ENCODE measurements at regions not wholly inside any gene's neighbourhood (a gene's known extent, or its start where the extent isn't known, plus 50 kb on each side); places are given as distances from the start of the nearest gene placed in this dataset.

DNA sequence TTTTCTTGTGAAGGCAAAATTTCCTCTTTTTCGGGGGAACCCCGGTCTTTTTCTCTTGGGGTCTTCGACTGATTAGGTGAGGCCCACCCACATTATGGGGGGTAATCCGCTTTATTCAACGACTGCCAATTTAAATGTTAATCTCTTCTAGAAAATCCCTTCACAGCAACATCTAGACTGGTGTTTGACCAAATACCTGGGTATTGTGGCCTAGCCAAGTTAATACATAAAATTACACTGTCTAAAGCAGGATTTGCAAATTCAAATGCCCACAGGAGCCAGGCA is 170.0 kb upstream of the FOXN3 start:
- TF ChIP-seq, protein P1, sequence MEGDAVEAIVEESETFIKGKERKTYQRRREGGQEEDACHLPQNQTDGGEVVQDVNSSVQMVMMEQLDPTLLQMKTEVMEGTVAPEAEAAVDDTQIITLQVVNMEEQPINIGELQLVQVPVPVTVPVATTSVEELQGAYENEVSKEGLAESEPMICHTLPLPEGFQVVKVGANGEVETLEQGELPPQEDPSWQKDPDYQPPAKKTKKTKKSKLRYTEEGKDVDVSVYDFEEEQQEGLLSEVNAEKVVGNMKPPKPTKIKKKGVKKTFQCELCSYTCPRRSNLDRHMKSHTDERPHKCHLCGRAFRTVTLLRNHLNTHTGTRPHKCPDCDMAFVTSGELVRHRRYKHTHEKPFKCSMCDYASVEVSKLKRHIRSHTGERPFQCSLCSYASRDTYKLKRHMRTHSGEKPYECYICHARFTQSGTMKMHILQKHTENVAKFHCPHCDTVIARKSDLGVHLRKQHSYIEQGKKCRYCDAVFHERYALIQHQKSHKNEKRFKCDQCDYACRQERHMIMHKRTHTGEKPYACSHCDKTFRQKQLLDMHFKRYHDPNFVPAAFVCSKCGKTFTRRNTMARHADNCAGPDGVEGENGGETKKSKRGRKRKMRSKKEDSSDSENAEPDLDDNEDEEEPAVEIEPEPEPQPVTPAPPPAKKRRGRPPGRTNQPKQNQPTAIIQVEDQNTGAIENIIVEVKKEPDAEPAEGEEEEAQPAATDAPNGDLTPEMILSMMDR (IDR thresholded peaks at IDR 0.05) = no peak
- TF ChIP-seq POLR2A (IDR thresholded peaks at IDR 0.05) = no peak

Data from tibial nerve (tissue), 3 donors.